Stimulated activated naive CD4-positive, alpha-beta T cell treated with Interleukin-2 at 50 U/mL for 16 hours (primary cell): ENCODE measurements at regions not wholly inside any gene's neighbourhood (a gene's known extent, or its start where the extent isn't known, plus 50 kb on each side); places are given as distances from the start of the nearest gene placed in this dataset.
"Not testable (repeated sequence)": the region's sequence is repeated elsewhere in the genome, so short reads cannot be mapped to it uniquely, and the experiment has no call there.

Source experiments
- DNase-seq: peaks from one replicate; lab custom pipeline; 2025; lab: John Stamatoyannopoulos, UW

DNA sequence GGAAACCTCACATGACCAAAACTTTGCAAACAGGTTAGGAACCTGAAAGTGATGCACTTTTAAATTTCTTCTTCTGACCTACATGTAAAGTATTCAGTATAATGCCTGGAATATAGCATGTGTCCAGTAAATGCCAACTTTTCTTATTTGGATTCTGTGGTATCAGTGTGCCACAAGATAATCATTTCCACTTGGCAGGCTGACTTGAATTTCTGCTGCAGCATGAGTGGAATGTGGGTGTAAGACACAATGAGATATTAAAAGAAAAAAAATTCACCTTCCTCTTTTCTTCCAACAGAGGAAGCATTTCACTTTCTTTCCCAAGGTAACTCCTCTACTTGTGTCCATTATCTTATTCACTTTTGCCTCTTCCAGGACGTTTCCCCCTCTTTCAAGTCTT, 141.9 kb upstream of the PRKD1 start:
- DNase-seq, result no peak

DNA sequence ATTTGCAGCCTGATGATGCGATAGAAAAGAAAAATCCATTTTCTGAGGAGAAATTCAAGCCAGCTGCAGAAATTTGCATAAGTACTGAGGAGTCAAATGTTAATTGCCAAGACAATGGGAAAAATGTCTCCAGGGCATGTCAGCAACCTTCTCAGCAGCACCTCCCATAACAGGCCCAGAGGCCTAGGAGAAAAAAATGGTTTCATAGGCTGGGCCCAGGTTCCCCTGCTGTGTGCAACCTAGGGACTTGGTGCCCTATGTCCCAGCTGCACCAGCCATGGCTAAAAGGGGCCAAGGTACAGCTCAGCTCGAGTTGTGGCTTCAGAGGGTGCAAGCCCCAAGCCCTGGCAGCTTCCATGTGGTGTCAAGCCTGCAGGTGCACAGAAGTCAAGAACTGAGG, 144.8 kb upstream of the PRKD1 start:
- not testable (repeated sequence) for DNase-seq

DNA sequence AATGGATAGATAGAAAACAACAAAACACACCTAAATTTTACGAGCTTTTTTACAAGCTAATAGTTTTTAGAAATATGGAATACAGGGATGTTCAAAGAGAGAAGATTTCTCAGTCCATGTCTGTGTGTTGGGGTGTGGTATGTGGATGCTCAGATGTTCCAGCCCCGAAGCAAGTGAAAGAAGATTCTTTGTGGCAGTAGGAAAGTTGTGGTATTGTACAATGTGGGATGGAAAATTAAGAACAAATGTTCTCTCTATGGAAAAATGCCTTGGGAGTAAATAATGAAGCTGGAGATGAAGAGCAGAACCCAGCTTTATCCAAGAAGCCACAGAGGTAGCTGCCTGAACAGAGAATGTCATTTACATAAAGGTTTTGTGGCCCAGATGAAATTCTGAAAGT, 150.3 kb upstream of the PRKD1 start:
- DNase-seq, result no peak

GRCh38 chr14:30078811-30079402, 151.3 kb upstream of the PRKD1 start:
- no peak for DNase-seq

- DNase-seq, result no peak
Measured at GRCh38 chr14:30082486-30082885, 154.8 kb upstream of the PRKD1 start.

DNA sequence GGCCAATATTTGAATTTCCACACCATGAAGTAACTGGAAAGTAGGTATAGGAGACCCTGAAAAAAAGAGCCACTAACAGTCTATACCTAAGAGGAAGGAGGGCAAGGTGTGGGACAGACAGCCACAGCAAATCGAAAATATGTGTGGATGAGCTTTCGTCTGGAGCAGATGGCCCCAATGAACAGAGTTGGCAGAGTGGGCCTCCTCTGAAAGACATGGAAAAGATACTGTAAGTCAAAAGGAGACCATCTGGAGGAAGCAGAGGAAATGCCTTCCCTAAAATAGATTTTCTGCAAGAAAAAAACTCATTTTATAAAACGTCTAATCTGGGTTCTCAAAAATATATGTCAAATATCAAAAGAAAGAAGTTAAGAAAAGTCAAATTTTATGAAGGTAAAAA, 157.2 kb upstream of the PRKD1 start:
- DNase-seq, result no peak

- DNase-seq, result no peak
Measured at GRCh38 chr14:30085943-30086342, 158.3 kb upstream of the PRKD1 start.

DNA sequence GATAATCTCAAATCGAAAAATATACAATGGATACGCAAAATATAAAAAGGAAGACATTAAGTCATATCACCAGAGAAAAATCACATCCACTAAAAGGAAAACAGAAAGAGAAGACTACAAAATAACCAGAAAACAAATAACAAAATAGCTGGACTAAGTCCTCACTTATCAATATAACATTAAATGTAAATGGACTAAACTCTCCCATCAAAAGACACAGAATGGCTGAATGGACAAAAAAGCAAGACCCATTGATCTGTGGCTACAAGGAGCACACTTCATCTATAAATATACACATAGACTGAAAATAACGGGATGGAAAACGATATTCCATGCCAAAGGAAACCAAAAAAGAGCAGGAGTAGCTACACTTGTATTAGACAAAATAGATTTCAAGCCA, 161.0 kb upstream of the PRKD1 start:
- no peak for DNase-seq

DNA sequence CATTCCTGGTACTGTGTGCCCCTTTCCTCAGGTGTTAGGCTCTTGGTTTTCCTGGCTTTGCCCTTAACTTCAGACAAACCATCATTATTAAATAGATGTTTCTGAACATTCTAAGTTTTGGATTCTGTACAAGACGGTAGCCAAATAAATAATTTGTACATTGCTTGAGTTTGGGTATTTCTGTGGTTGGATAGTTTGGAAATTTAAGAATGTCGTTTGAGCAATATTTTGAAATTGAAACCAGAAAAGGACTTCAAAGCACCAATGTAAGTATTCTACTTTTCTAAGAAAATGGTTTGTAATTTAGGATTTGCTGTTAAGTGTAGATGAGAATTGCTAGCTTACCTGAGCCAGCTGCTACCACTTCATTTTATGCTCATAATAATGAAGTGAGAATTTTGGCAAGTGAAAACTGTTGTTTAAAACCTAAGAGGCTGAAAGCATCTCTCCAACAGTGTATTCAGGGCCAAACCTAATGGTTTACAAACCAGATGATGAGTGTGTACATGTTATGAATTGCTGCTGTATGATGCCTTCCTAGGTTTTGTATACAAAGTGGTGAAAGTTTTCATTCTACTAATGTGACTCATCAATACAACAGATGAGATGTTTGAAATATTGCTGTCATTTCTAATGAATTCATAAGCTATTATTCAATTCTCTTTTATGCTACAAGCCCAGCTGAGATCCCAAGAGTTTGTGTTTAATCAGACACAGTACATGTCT, 181.5 kb upstream of the PRKD1 start:
- DNase-seq, result no peak

DNA sequence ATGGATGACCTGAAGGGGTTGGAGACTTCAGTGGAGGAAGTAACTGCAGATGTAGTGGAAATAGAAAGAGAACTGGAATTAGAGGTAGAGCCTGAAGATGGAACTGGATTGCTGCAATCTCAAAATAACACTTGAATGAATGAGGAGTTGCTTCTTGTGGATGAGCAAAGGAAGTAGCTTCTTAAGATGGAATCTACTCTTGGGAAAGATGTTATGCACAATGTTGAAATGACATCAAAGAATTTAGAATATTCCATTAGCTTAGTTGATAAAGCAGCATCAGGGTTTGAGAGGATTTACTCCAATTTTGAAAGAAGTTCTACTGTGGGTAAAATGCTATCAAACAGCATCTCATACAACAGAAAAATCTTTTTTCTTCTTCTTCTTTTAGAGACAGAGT, 186.4 kb upstream of the PRKD1 start:
- DNase-seq, result no peak

GRCh38 chr14:30115756-30116155, 188.1 kb upstream of the PRKD1 start:
- no peak for DNase-seq

- no peak for DNase-seq
Measured at GRCh38 chr14:30118992-30119640, 191.5 kb upstream of the PRKD1 start.

GRCh38 chr14:30125322-30125979, 197.8 kb upstream of the PRKD1 start:
- no peak for DNase-seq

DNA sequence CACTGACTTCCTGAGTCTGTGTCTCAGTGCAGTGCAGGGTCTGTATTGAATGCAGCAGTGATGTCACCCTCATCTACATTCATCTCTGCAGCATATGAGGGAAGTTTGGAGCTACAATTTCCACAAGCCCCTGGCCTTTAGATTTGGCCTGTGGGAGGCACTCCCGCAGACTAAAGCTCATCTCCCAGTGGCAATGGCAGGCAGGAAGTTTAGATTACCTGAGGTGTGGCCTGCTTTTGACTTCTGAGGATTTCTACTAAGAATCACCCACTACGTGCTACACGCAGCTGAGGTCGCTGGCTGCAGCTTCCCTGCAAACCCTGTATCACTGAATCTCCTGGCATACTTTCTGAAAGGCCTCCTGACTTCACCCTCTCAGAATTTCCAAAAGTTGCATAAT, 202.2 kb upstream of the PRKD1 start:
- DNase-seq, result no peak

- DNase-seq, result no peak
Measured at GRCh38 chr14:30131581-30132097, 204.0 kb upstream of the PRKD1 start.

DNA sequence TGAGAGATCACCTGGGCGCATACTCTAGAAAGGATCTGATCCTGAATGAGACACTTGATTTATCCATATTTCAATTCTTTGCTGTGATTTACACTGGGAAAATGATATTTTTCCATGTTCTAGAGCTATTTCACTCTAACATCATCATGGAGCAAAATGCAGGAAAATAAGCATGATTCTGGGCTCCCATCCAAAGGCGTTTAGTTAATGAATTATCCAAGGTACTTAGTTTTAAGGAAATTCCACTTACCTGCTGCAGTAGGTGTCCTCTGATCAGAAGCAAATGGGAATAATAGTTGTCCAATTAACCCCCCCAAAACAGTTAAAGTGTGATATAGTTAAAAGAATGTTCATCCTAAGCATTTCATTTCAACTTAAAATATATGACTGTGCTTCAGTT, 204.5 kb upstream of the PRKD1 start:
- DNase-seq, result no peak

DNA sequence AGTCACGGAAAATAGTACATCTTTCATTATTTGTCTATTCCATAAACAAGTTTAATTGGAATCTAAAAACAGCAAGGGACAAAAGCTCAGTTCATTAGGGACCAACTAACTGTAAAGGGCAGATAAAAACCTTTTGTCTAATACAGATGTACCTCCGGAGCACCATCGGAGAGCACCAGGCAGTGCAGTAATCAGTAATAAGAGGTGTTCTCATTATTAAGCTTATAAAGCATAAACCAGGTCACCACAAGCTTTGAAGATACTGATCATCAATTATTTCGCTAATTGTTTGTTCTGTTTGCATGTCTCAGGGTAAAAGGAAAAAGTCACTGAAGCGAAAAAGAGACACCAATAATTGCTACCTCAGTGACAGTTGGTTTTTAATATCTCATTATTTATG, 207.3 kb upstream of the PRKD1 start:
- DNase-seq, result no peak

DNA sequence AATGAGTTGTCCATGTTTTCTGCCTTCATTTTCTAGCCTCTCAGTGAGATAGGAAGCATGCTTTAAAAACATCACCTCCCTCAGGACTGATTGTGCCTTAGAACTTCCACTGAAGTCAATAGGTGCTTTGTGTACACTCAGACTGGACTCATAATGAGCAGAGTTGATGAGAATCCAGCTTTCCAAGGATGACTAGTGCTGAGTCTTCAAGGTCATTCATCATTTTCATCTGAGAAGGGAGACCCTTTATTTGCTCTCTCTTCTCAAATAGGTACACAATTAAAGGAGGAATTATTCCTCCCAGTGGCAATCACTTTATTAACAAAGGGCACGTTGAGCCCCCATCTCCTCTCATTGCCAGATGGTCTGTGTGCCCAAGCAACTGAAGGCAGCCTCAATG, 210.9 kb upstream of the PRKD1 start:
- no peak for DNase-seq

DNA sequence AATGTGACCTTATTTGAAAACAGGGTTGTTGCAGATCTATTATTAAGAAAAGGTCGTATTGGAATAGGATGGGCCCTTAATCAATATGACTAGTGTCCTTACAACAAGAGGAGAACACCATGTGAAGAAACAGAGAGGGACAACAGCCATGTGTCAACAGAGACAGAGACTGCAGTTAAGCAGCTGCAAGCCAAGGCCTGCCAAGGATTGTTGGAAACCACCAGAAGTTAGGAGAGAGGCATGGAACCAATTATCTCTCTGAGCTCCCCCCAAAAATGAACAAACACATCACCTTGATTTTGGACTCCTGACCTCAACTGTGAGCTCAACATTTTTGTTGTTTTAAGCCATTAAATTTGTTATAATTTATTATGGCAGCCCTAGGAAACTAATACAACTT, 214.6 kb upstream of the PRKD1 start:
- DNase-seq, result no peak

- no peak for DNase-seq
Measured at GRCh38 chr14:30143627-30144026, 216.0 kb upstream of the PRKD1 start.

GRCh38 chr14:30153717-30154116, 226.1 kb upstream of the PRKD1 start:
- DNase-seq, result no peak

- DNase-seq, result no peak
Measured at GRCh38 chr14:30156571-30156970, 228.9 kb upstream of the PRKD1 start.

GRCh38 chr14:30158299-30158698, 230.7 kb upstream of the PRKD1 start:
- DNase-seq, result no peak
